Transverse colon (tissue), 4 donors: ENCODE measurements at regions not wholly inside any gene's neighbourhood (a gene's known extent, or its start where the extent isn't known, plus 50 kb on each side); places are given as distances from the start of the nearest gene placed in this dataset.
A peak's percentile ranks its signal among the peaks of the same experiment; 100 is the strongest.
"Not testable (repeated sequence)": the region's sequence is repeated elsewhere in the genome, so short reads cannot be mapped to it uniquely, and the experiment has no call there.

Experiments used
- DNase-seq: peaks from one replicate; pipeline ENCODE4 v3.0.0-alpha.2; 2019
- H3K27ac ChIP-seq, 4 donors: fragments of 200-600 bp; sonication (generic); 2 replicates each; pipeline ENCODE4 v1.5.1; 2016 to 2018; ENCODE audit warnings: inconsistent platforms in 4 of 4
- H3K27me3 ChIP-seq: fragments of 200-600 bp; sonication (generic); 2 replicates; pipeline ENCODE4 v1.5.1; 2017; ENCODE audit warnings: inconsistent platforms
- H3K36me3 ChIP-seq, 4 donors: fragments of 200-600 bp; sonication (generic); 2 replicates each; pipeline ENCODE4 v1.5.1; 2017 to 2019; ENCODE audit warnings: inconsistent platforms in 4 of 4
- H3K4me1 ChIP-seq, 4 donors: fragments of 200-600 bp; sonication (generic); 2 replicates each; pipeline ENCODE4 v1.5.1; 2017 to 2020; ENCODE audit warnings: inconsistent platforms in 4 of 4
- H3K4me3 ChIP-seq, 4 donors: fragments of 200-600 bp; sonication (generic); 1 replicate in 1 of 4; 2 replicates in 3 of 4; pipeline versions ENCODE4 v1.5.1 to v1.6.1; 2017 to 2019; ENCODE audit warnings: inconsistent platforms in 4 of 4
- H3K9me3 ChIP-seq, 2 donors: fragments of 200-600 bp; sonication (generic); 2 replicates each; pipeline ENCODE4 v1.5.1; 2017 to 2019; ENCODE audit warnings: inconsistent platforms in 2 of 2
- CTCF ChIP-seq, 5 experiments: fragments of 200-600 bp in 3 of 5; fragments of 450-650 bp in 2 of 5; sonication (generic) in 3 of 5; IDR thresholded peaks; 1 replicate in 2 of 5; 2 replicates in 3 of 5; pipeline ENCODE4 v1.5.1; 2016 to 2017; ENCODE audit warnings: antibody characterized with exemption in 5 of 5, inconsistent platforms in 3 of 5, mild to moderate bottlenecking in 2 of 5, moderate library complexity in 1 of 5
- EP300 ChIP-seq: sonication (generic); formaldehyde crosslinking; IDR thresholded peaks from one replicate; pipeline ENCODE4 v1.6.1; 2017; ENCODE audit warnings: antibody characterized with exemption, low read depth
- POLR2A ChIP-seq: fragments of 450-650 bp; IDR thresholded peaks from one replicate; pipeline ENCODE4 v1.6.1; 2016; ENCODE audit warnings: antibody characterized with exemption, mild to moderate bottlenecking, moderate library complexity
- POLR2AphosphoS5 ChIP-seq, 3 donors: sonication (generic); formaldehyde crosslinking; IDR thresholded peaks; one replicate each; pipeline ENCODE4 v1.6.1; 2016; ENCODE audit warnings: antibody characterized with exemption in 3 of 3
- WGBS, 2 donors: methylation state at CpG; one replicate each; pipeline ENCODE4 v1.1.5; 2018; ENCODE audit warnings: low coverage in 1 of 2; 5-methylcytosine and 5-hydroxymethylcytosine counted together
- in situ Hi-C, 4 donors: fragments of 200-750 bp; cut with MboI; loops; one replicate each; pipeline versions ENCODE4 v1.15.0 to v1.15.1; 2017; ENCODE audit warnings: low sequenced_read_pairs in 3 of 4, low pct_ligation_motif_present in 1 of 4, low pct_unique_long_range_greater_than_20kb in 1 of 4
- intact Hi-C: fragments of 100-400 bp; cut with DNase I; formaldehyde crosslinking; loops from one replicate; pipeline ENCODE4 v1.15.1; 2023; ENCODE audit warnings: low total_unique reads

GRCh38 chr14:103232031-103232808 is 101.8 kb upstream of the EIF5 start:
- Histone ChIP-seq H3K27ac (no peak overlapping the region), H3K27me3 (no peaks in the 10 kb centered on the region), H3K36me3 (no peaks in the 10 kb centered on the region), H3K4me1 (peaks cover 5 to 18% (median 12%) of the 10 kb centered on the region in 4 donors), H3K4me3 (no peak overlapping the region), H3K9me3 (no peaks in the 10 kb centered on the region)
- intact Hi-C loops: no loop called here
- WGBS, 2 donors: 73% methylated on average over 12 of the region's 13 CpGs; no CpG with 5 or more reads in 1 of the 2 donors
- DNase-seq: peak; percentile 38
- in situ Hi-C loops: no loop called here
- TF ChIP-seq POLR2A: no peak
- TF ChIP-seq POLR2AphosphoS5 (IDR thresholded peaks at IDR 0.05): no peak

DNA sequence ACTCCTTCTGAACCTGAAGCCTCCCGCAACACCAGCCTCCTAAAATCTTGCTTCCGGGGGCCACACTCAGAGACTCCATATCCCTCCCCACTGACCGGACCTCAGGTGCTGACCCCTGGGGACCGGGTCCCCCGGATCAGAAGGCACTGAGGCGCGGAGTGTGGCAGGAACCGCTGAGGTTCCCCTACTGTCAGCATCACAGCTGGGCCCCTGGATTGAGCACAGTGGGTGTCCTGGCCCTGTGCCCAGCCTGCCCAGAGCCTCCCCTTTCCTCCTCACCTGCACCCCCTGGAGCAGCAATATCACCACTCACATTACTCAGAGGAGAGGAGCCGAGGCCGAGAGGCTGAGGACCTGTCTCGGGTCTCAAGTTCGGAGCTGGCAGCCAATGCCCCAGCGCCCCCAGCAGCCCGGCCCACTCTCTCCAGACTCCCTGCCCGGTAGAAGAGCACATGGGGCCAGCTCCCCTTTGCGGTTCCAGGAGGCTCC is 101.2 kb upstream of the EIF5 start:
- DNase-seq: no peak
- in situ Hi-C loops: no loop called here
- TF ChIP-seq POLR2A (no peak), CTCF (IDR thresholded peaks at IDR 0.05) (no peak), POLR2AphosphoS5 (IDR thresholded peaks at IDR 0.05) (no peak), EP300 (no peak)
- H3K4me1 ChIP-seq: peaks cover 5 to 18% (median 12%) of the 10 kb centered on the region in 4 donors
- no peak overlapping the region for H3K4me3 ChIP-seq
- H3K9me3 ChIP-seq: no peaks in the 10 kb centered on the region
- H3K27me3 ChIP-seq: no peaks in the 10 kb centered on the region
- no peaks in the 10 kb centered on the region for H3K36me3 ChIP-seq
- 79% methylated on average over 12 of the region's 16 CpGs; no CpG with 5 or more reads in 1 of the 2 donors for WGBS, 2 donors
- H3K27ac ChIP-seq: no peak overlapping the region
- intact Hi-C loops: no loop called here

DNA sequence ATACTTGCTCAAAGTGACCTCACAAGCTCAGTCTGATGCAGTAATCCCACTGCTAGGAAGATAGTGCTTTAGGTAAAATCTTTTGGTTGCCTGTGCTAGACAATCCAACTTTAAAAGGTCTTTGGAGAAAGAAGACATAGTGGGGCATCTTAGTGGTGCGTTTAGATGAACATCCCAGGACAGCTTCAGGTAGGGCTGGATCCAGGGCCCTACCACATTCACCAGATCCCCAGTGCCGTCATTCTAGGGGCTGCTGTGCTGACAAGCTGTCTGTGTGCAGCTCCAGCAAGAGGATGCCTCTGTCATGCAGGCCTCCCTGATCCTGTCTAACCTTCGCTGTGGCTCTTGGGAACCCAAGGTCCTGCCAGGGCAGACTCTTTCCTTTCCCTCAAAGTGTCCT is 100.7 kb upstream of the EIF5 start:
- H3K27me3 ChIP-seq: no peaks in the 10 kb centered on the region
- intact Hi-C loops (no loop called here), in situ Hi-C loops (no loop called here)
- H3K27ac ChIP-seq: no peak overlapping the region
- no peak overlapping the region for H3K4me3 ChIP-seq
- no peak for DNase-seq
- H3K4me1 ChIP-seq: peaks cover 5 to 18% (median 12%) of the 10 kb centered on the region in 4 donors
- peaks cover 2 to 4% of the 10 kb centered on the region in 2 donors for H3K9me3 ChIP-seq
- no peaks in the 10 kb centered on the region for H3K36me3 ChIP-seq
- no peak for TF ChIP-seq EP300
- no peak for TF ChIP-seq POLR2AphosphoS5 (IDR thresholded peaks at IDR 0.05)
- 94% methylated on average over 3 of the region's 3 CpGs; no CpG with 5 or more reads in 1 of the 2 donors for WGBS, 2 donors

GRCh38 chr14:103234826-103235225 is 99.2 kb upstream of the EIF5 start:
- 33 to 60% methylated on average over 1 to 9 of the region's 9 CpGs for WGBS, 2 donors
- intact Hi-C loops, H3K27me3 ChIP-seq, H3K36me3 ChIP-seq, H3K4me3 ChIP-seq, in situ Hi-C loops, DNase-seq: not testable (repeated sequence)
- Histone ChIP-seq H3K4me1 (peaks cover 5 to 18% (median 12%) of the 10 kb centered on the region in 4 donors), H3K9me3 (peaks cover 10 to 19% of the 10 kb centered on the region in 2 donors), H3K27ac (peak overlapping the region in 3 of 4 donors; percentile 1 to 34 (median 29))

DNA sequence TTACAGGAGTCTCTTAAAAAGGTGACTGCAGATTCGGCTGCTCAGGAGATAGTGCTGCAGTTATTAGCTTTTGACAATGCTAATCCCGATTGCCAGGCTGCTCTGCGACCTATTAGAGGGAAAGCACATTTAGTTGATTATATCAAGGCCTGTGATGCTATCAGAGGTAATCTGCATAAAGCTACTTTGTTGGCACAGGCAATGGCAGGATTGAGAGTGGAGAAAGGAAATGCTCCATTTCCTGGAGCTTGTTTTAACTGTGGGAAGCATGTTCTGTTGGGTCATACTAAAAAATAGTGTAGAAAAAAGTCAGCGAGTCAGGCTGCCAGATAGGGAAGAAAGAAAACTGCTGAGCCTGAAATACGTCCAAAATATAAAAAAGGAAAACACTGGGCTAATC is 98.5 kb upstream of the EIF5 start:
- in situ Hi-C loops, intact Hi-C loops, DNase-seq, H3K27me3 ChIP-seq, H3K36me3 ChIP-seq, H3K4me3 ChIP-seq: not testable (repeated sequence)
- Histone ChIP-seq H3K9me3 (peaks cover 10 to 20% of the 10 kb centered on the region in 2 donors), H3K27ac (peak overlapping the region in 3 of 4 donors; percentile 1 to 34 (median 29)), H3K4me1 (peaks cover 5 to 18% (median 12%) of the 10 kb centered on the region in 4 donors)
- 58 to 59% methylated on average over 4 to 5 of the region's 5 CpGs for WGBS, 2 donors

- DNase-seq: no peak
- TF ChIP-seq EP300: no peak
- TF ChIP-seq CTCF (IDR thresholded peaks at IDR 0.05): no peak
- TF ChIP-seq POLR2A: no peak
- no peak for TF ChIP-seq POLR2AphosphoS5 (IDR thresholded peaks at IDR 0.05)
- peaks cover 6% of the 10 kb centered on the region for H3K27me3 ChIP-seq
- peaks cover 0 to 4% (median 0%) of the 10 kb centered on the region in 4 donors for H3K4me1 ChIP-seq
- peaks cover 10 to 20% of the 10 kb centered on the region in 2 donors for H3K9me3 ChIP-seq
- WGBS, 2 donors: 81 to 85% methylated on average over 3 to 6 of the region's 6 CpGs
- intact Hi-C loops: no loop called here
- in situ Hi-C loops: no loop called here
- H3K27ac ChIP-seq: no peak overlapping the region
- H3K4me3 ChIP-seq: no peak overlapping the region
- H3K36me3 ChIP-seq: no peaks in the 10 kb centered on the region
Measured at GRCh38 chr14:103239751-103240150, 94.3 kb upstream of the EIF5 start.
